ENCODE measurements at regions not wholly inside any gene's neighbourhood (a gene's known extent, or its start where the extent isn't known, plus 50 kb on each side); places are given as distances from the start of the nearest gene placed in this dataset.

GRCh38 chr11:39570526-39570925, 1888.9 kb downstream of the LRRC4C start:
- no peak for TF ChIP-seq EP300 (IDR thresholded peaks at IDR 0.05)
- no peak for TF ChIP-seq CTCF (IDR thresholded peaks at IDR 0.05)
